Tibial nerve (tissue), 4 donors: ENCODE measurements at regions not wholly inside any gene's neighbourhood (a gene's known extent, or its start where the extent isn't known, plus 50 kb on each side); places are given as distances from the start of the nearest gene placed in this dataset.
"Not testable (repeated sequence)": the region's sequence is repeated elsewhere in the genome, so short reads cannot be mapped to it uniquely, and the experiment has no call there.

Experiments
- DNase-seq, 2 donors: peaks; one replicate each; pipeline ENCODE4 v3.0.0-alpha.2; 2019; ENCODE audit warnings: low spot score in 2 of 2
- H3K27ac ChIP-seq, 4 donors: fragments of 200-600 bp; sonication (generic) in 3 of 4; one replicate each; pipeline ENCODE4 v1.5.1; 2017 to 2019; ENCODE audit warnings: mild to moderate bottlenecking in 1 of 4
- H3K27me3 ChIP-seq, 2 donors: fragments of 200-600 bp; sonication (generic) in 1 of 2; one replicate each; pipeline versions ENCODE4 v1.5.1 to v1.6.0; 2017 to 2019
- H3K36me3 ChIP-seq, 3 donors: fragments of 200-600 bp; sonication (generic); one replicate each; pipeline ENCODE4 v1.5.1; 2018 to 2019
- H3K4me1 ChIP-seq, 4 donors: fragments of 200-600 bp; sonication (generic) in 3 of 4; one replicate each; pipeline ENCODE4 v1.5.1; 2017 to 2019
- H3K4me3 ChIP-seq, 4 donors: fragments of 200-600 bp; sonication (generic) in 3 of 4; one replicate each; pipeline ENCODE4 v1.5.1; 2017 to 2019; ENCODE audit warnings: mild to moderate bottlenecking in 1 of 4, moderate library complexity in 1 of 4
- H3K9me3 ChIP-seq, 4 donors: fragments of 200-600 bp; sonication (generic) in 3 of 4; one replicate each; pipeline ENCODE4 v1.5.1; 2017 to 2019
- EP300 ChIP-seq, 2 donors: sonication (generic); formaldehyde crosslinking; IDR thresholded peaks; one replicate each; pipeline ENCODE4 v1.6.1; 2017; ENCODE audit warnings: antibody characterized with exemption in 2 of 2, mild to moderate bottlenecking in 1 of 2
- POLR2A ChIP-seq, 2 donors: fragments of 450-650 bp; IDR thresholded peaks; one replicate each; pipeline ENCODE4 v1.6.1; 2017; ENCODE audit warnings: antibody characterized with exemption in 2 of 2, mild to moderate bottlenecking in 2 of 2, moderate library complexity in 2 of 2
- WGBS, 2 donors: methylation state at CpG; one replicate each; pipeline ENCODE4 v1.1.5; 2018; 5-methylcytosine and 5-hydroxymethylcytosine counted together
- TF ChIP-seq, protein P1 (sequence below), 5 experiments: fragments of 200-600 bp in 3 of 5; fragments of 450-650 bp in 2 of 5; sonication (generic) in 3 of 5; IDR thresholded peaks; one replicate each; pipeline ENCODE4 v1.5.1; 2016 to 2019; ENCODE audit warnings: antibody characterized with exemption in 5 of 5, mild to moderate bottlenecking in 3 of 5, moderate library complexity in 2 of 5

DNA sequence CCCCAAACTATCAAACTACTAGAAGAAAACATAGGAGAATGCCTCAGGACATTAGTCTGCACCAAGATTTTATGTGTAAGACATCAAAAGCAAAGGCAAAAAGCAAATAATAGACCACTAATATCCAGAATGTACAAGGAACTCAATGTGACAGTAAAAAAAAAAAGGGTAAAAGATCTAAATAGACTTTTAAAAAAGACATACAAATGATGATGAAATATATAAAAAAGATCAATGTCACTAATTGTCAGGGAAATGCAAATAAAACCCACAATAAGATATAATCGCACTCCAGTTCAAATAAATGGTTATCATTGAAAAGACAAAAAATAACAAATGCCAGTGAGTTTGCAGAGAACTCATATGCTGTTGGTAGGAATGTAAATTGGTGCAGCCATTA is 118.3 kb upstream of the DUSP22 start:
- no peaks in the 10 kb centered on the region for H3K36me3 ChIP-seq
- H3K9me3 ChIP-seq, result no peaks in the 10 kb centered on the region
- no peak for DNase-seq
- TF ChIP-seq POLR2A (IDR thresholded peaks at IDR 0.05), result no peak
- TF ChIP-seq, protein P1, sequence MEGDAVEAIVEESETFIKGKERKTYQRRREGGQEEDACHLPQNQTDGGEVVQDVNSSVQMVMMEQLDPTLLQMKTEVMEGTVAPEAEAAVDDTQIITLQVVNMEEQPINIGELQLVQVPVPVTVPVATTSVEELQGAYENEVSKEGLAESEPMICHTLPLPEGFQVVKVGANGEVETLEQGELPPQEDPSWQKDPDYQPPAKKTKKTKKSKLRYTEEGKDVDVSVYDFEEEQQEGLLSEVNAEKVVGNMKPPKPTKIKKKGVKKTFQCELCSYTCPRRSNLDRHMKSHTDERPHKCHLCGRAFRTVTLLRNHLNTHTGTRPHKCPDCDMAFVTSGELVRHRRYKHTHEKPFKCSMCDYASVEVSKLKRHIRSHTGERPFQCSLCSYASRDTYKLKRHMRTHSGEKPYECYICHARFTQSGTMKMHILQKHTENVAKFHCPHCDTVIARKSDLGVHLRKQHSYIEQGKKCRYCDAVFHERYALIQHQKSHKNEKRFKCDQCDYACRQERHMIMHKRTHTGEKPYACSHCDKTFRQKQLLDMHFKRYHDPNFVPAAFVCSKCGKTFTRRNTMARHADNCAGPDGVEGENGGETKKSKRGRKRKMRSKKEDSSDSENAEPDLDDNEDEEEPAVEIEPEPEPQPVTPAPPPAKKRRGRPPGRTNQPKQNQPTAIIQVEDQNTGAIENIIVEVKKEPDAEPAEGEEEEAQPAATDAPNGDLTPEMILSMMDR (IDR thresholded peaks at IDR 0.05), result no peak
- TF ChIP-seq EP300 (IDR thresholded peaks at IDR 0.05), result no peak
- H3K4me1 ChIP-seq, result no peaks in the 10 kb centered on the region
- no peaks in the 10 kb centered on the region for H3K27me3 ChIP-seq
- no peak overlapping the region for H3K27ac ChIP-seq
- no peak overlapping the region for H3K4me3 ChIP-seq
- 80 to 92% methylated on average over 1 of the region's 1 CpG for WGBS, 2 donors

DNA sequence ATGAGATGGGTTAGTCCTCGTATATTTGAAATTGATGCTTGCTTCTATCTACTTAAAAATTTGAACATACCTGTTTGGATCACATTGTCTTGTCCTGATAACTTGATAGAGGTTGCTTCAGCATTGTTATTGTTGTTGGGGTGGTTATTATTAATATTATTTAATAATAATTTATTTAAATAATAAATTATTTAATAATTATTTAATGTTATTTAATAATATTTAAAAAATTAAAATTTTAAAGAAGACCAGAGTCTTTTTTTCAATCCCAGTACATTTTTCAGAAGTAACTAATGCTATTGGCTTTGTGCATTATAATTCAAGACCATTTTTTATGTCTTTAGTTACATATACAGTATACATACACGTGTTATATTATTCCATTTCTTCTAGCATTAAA is 116.6 kb upstream of the DUSP22 start:
- DNase-seq, result no peak
- Histone ChIP-seq H3K36me3 (no peaks in the 10 kb centered on the region), H3K4me1 (no peaks in the 10 kb centered on the region), H3K4me3 (no peak overlapping the region), H3K9me3 (no peaks in the 10 kb centered on the region), H3K27me3 (no peaks in the 10 kb centered on the region), H3K27ac (no peak overlapping the region)
- 73 to 74% methylated on average over 2 of the region's 2 CpGs for WGBS, 2 donors
- TF ChIP-seq POLR2A (IDR thresholded peaks at IDR 0.05) (no peak), EP300 (IDR thresholded peaks at IDR 0.05) (no peak)
- TF ChIP-seq, protein P1 (IDR thresholded peaks at IDR 0.05), result no peak

DNA sequence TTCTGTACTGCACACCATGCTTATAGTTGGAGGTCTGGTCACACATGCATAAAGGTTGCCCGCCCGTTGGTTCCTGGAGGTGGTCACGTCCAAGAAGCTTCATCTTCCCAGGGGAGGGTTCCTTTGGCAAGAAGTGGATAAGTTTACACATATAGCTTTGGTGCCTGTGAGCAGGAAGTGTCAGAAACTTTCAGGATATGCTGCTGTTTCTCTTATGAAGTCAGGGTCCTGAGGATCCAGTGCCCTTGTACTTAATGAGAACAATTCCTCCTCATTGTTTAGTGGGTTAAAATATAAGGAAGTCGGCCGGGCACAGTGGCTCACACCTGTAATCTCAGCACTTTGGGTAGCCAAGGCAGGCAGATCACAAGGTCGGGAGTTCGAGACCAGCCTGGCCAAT is 115.5 kb upstream of the DUSP22 start:
- no peak for DNase-seq

GRCh38 chr6:178119-178518 is 114.2 kb upstream of the DUSP22 start:
- Histone ChIP-seq H3K4me3 (no peak overlapping the region), H3K36me3 (no peaks in the 10 kb centered on the region), H3K27me3 (no peaks in the 10 kb centered on the region), H3K4me1 (no peaks in the 10 kb centered on the region), H3K27ac (no peak overlapping the region), H3K9me3 (no peaks in the 10 kb centered on the region)
- WGBS, 2 donors, result 86 to 91% methylated on average over 11 of the region's 11 CpGs
- DNase-seq, result no peak
- TF ChIP-seq, protein P1 (IDR thresholded peaks at IDR 0.05), result no peak
- TF ChIP-seq EP300 (IDR thresholded peaks at IDR 0.05) (no peak), POLR2A (IDR thresholded peaks at IDR 0.05) (no peak)

More for the DNA sequence above, 115.5 kb upstream of the DUSP22 start:
- TF ChIP-seq, protein P1 (IDR thresholded peaks at IDR 0.05), result no peak
- TF ChIP-seq EP300 (IDR thresholded peaks at IDR 0.05) (no peak), POLR2A (IDR thresholded peaks at IDR 0.05) (no peak)
- Histone ChIP-seq H3K27me3 (no peaks in the 10 kb centered on the region), H3K9me3 (no peaks in the 10 kb centered on the region), H3K4me3 (no peak overlapping the region), H3K27ac (no peak overlapping the region), H3K36me3 (no peaks in the 10 kb centered on the region), H3K4me1 (no peaks in the 10 kb centered on the region)
- WGBS, 2 donors, result 83 to 86% methylated on average over 7 of the region's 7 CpGs

DNA sequence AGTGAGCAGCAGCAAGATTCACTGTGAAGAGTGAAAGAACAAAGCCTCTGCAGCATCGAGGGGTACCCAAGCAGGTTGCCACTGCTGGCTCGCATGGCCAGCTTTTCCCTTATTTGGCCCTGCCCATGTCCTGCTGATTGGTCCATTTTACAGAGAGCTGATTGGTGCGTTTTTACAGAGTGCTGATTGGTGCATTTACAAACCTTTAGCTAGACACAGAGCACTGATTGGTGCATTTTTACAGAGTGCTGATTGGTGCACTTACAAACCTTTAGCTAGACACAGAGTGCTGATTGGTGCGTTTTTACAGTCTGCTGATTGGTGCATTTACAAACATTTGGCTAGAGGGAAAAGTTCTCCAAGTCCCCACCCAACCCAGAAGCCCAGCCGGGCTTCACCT is 113.4 kb upstream of the DUSP22 start:
- not testable (repeated sequence) for H3K27me3 ChIP-seq, H3K4me3 ChIP-seq, DNase-seq, H3K9me3 ChIP-seq, H3K4me1 ChIP-seq, H3K36me3 ChIP-seq, H3K27ac ChIP-seq
- 91% methylated on average over 5 of the region's 5 CpGs for WGBS, 2 donors

GRCh38 chr6:179340-179950 is 112.8 kb upstream of the DUSP22 start:
- Histone ChIP-seq H3K36me3 (no peaks in the 10 kb centered on the region), H3K4me1 (no peaks in the 10 kb centered on the region), H3K4me3 (no peak overlapping the region), H3K9me3 (no peaks in the 10 kb centered on the region), H3K27ac (no peak overlapping the region), H3K27me3 (no peaks in the 10 kb centered on the region)
- no peak for DNase-seq
- WGBS, 2 donors, result 94 to 97% methylated on average over 4 to 23 of the region's 29 CpGs
- TF ChIP-seq POLR2A (IDR thresholded peaks at IDR 0.05) (no peak), EP300 (IDR thresholded peaks at IDR 0.05) (no peak)
- TF ChIP-seq, protein P1 (IDR thresholded peaks at IDR 0.05), result no peak

DNA sequence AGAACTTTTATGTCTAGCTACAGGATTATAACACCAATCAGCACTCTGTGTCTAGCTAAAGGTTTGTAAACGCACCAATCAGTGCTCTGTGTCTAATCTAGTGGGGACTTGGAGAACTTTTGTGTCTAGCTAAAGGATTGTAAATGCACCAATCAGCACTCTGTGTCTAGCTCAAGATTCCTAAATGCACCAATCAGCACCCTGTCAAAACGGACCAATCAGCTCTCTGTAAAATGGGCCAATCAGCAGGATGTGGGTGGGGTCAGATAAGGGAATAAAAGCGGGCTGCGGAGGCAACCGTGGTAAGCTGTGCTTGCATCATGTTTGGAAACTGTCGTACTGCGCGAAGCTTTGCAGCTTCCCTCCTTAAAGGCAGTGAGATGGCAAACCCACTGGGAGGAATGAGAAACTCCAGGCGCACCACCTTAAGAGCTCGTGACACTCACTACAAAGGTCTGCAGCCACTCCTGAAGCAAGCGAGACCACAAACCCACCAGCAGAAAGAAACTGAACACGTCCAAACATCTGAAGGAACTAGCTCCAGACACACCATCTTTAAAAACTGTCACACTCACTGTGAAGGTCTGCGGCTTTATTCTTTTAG is 112.1 kb upstream of the DUSP22 start:
- H3K9me3 ChIP-seq, H3K27ac ChIP-seq, H3K36me3 ChIP-seq, H3K4me1 ChIP-seq, H3K27me3 ChIP-seq, DNase-seq, H3K4me3 ChIP-seq: not testable (repeated sequence)
- WGBS, 2 donors, result 76 to 81% methylated on average over 13 of the region's 13 CpGs
